H9 (cell line): ENCODE measurements at regions not wholly inside any gene's neighbourhood (a gene's known extent, or its start where the extent isn't known, plus 50 kb on each side); places are given as distances from the start of the nearest gene placed in this dataset.

ENCODE experiments used
- DNase-seq: peaks from one replicate; pipeline ENCODE4 v3.0.0-alpha.2; 2017
- H2AFZ ChIP-seq: one replicate; pipeline ENCODE4 v1.6.1; 2013; ENCODE audit warnings: mild to moderate bottlenecking, low read length, control low read depth, moderate library complexity
- H2AK5ac ChIP-seq: 2 replicates; pipeline ENCODE4 v1.6.1; 2013; ENCODE audit warnings: low read length, control low read depth, mixed read lengths; ENCODE audit not compliant: insufficient read length
- H2BK120ac ChIP-seq: one replicate; pipeline ENCODE4 v1.6.1; 2013; ENCODE audit warnings: low read depth, mild to moderate bottlenecking, low read length, control low read depth, inconsistent platforms; ENCODE audit not compliant: poor library complexity, severe bottlenecking
- H2BK12ac ChIP-seq: 2 replicates; pipeline ENCODE4 v1.6.1; 2013; ENCODE audit warnings: low read length, control low read depth, mixed read lengths, low read depth; ENCODE audit not compliant: insufficient read length
- H2BK15ac ChIP-seq: 2 replicates; pipeline ENCODE4 v1.6.1; 2013; ENCODE audit warnings: low read depth, low read length, control low read depth
- H2BK20ac ChIP-seq: one replicate; pipeline ENCODE4 v1.6.1; 2013; ENCODE audit warnings: low read depth, mild to moderate bottlenecking, low read length, control low read depth, inconsistent platforms; ENCODE audit not compliant: poor library complexity, severe bottlenecking
- H2BK5ac ChIP-seq: 2 replicates; pipeline ENCODE4 v1.6.1; 2013; ENCODE audit warnings: low read length, control low read depth, mixed read lengths; ENCODE audit not compliant: insufficient read length
- H3K14ac ChIP-seq: 2 replicates; pipeline ENCODE4 v1.6.1; 2013; ENCODE audit warnings: low read length, control low read depth; ENCODE audit not compliant: insufficient read depth
- H3K18ac ChIP-seq: 2 replicates; pipeline ENCODE4 v1.6.1; 2013; ENCODE audit warnings: low read depth, mild to moderate bottlenecking, mixed read lengths, low read length, control low read depth; ENCODE audit not compliant: insufficient read length
- H3K23ac ChIP-seq: 2 replicates; pipeline ENCODE4 v1.6.1; 2013; ENCODE audit warnings: low read length, control low read depth, mixed read lengths, low read depth; ENCODE audit not compliant: insufficient read length
- H3K23me2 ChIP-seq: 2 replicates; pipeline ENCODE4 v1.6.1; 2013; ENCODE audit warnings: low read depth, mild to moderate bottlenecking, mixed read lengths, low read length, control low read depth; ENCODE audit not compliant: insufficient read length, poor library complexity, severe bottlenecking
- H3K27ac ChIP-seq: 2 replicates; pipeline ENCODE4 v1.5.1; 2013; ENCODE audit warnings: low read length, control low read depth, mixed read lengths, low read depth; ENCODE audit not compliant: insufficient read length
- H3K27me3 ChIP-seq: 2 replicates; pipeline ENCODE4 v1.6.1; 2013; ENCODE audit warnings: low read length, control low read depth, inconsistent platforms; ENCODE audit not compliant: insufficient read depth
- H3K4ac ChIP-seq: 2 replicates; pipeline ENCODE4 v1.6.1; 2013; ENCODE audit warnings: low read depth, mild to moderate bottlenecking, control low read depth, inconsistent platforms, low read length, moderate library complexity
- H3K4me1 ChIP-seq: 2 replicates; pipeline ENCODE4 v1.6.1; 2013; ENCODE audit warnings: low read length, control low read depth, inconsistent platforms; ENCODE audit not compliant: insufficient read depth
- H3K4me2 ChIP-seq: 2 replicates; pipeline ENCODE4 v1.6.1; 2013; ENCODE audit warnings: low read length, control low read depth, mixed read lengths; ENCODE audit not compliant: insufficient read length, insufficient read depth
- H3K56ac ChIP-seq: 2 replicates; pipeline ENCODE4 v1.6.1; 2013; ENCODE audit warnings: low read depth, mild to moderate bottlenecking, mixed read lengths, low read length, control low read depth; ENCODE audit not compliant: insufficient read length
- H3K79me1 ChIP-seq: 2 replicates; pipeline ENCODE4 v1.6.1; 2013; ENCODE audit warnings: low read depth, mild to moderate bottlenecking, moderate library complexity, low read length, control low read depth, inconsistent platforms; ENCODE audit not compliant: insufficient read depth, poor library complexity, severe bottlenecking
- H3K79me2 ChIP-seq: 2 replicates; pipeline ENCODE4 v1.6.1; 2013; ENCODE audit warnings: low read length, control low read depth, inconsistent platforms; ENCODE audit not compliant: insufficient read depth
- H3K9ac ChIP-seq: 2 replicates; pipeline ENCODE4 v1.6.1; 2013; ENCODE audit warnings: low read length, control low read depth, mixed read lengths; ENCODE audit not compliant: insufficient read length; ENCODE audit errors: extremely low read depth
- H3K9me3 ChIP-seq: one replicate; pipeline ENCODE4 v1.6.1; 2013; ENCODE audit warnings: low read depth, low read length, inconsistent platforms; ENCODE audit not compliant: control insufficient read depth
- H3T11ph ChIP-seq: one replicate; pipeline ENCODE4 v1.6.1; 2013; ENCODE audit warnings: mild to moderate bottlenecking, low read length, control low read depth, inconsistent platforms
- H4K20me1 ChIP-seq: one replicate; pipeline ENCODE4 v1.6.1; 2013; ENCODE audit not compliant: control insufficient read depth, insufficient read length, insufficient read depth
- H4K5ac ChIP-seq: 2 replicates; pipeline ENCODE4 v1.6.1; 2013; ENCODE audit warnings: low read depth, mild to moderate bottlenecking, mixed read lengths, low read length, control low read depth; ENCODE audit not compliant: insufficient read length
- H4K8ac ChIP-seq: replicated peaks from 2 replicates; pipeline ENCODE4 v1.6.1; 2013; ENCODE audit warnings: low read length, control low read depth, mixed read lengths, low read depth; ENCODE audit not compliant: insufficient read length
- H4K91ac ChIP-seq: 2 replicates; pipeline ENCODE4 v1.6.1; 2013; ENCODE audit warnings: low read depth, mild to moderate bottlenecking, moderate library complexity, mixed read lengths, low read length, control low read depth; ENCODE audit not compliant: insufficient read length
- H3K27ac Mint-ChIP-seq, 3 experiments: 2 replicates in 2 of 3; 3 replicates in 1 of 3; pipeline ENCODE4 v1.8.0; 2020 to 2021; ENCODE audit warnings: mixed read lengths in 3 of 3, mild to moderate bottlenecking in 1 of 3, moderate library complexity in 1 of 3
- H3K27me3 Mint-ChIP-seq: 2 replicates; pipeline ENCODE4 v1.8.0; 2021; ENCODE audit warnings: low read depth, mild to moderate bottlenecking, moderate library complexity, mixed read lengths
- H3K36me3 Mint-ChIP-seq, 3 experiments: 2 replicates in 2 of 3; 3 replicates in 1 of 3; pipeline ENCODE4 v1.8.0; 2020 to 2021; ENCODE audit warnings: low read depth in 3 of 3, mixed read lengths in 3 of 3; ENCODE audit not compliant: insufficient read depth in 1 of 3
- H3K4me1 Mint-ChIP-seq, 2 experiments: 2 replicates each; pipeline ENCODE4 v1.8.0; 2020; ENCODE audit warnings: mixed read lengths in 2 of 2
- H3K4me3 Mint-ChIP-seq, 2 experiments: 2 replicates in 1 of 2; 3 replicates in 1 of 2; pipeline ENCODE4 v1.8.0; 2020 to 2021; ENCODE audit warnings: mild to moderate bottlenecking in 2 of 2, mixed read lengths in 2 of 2, moderate library complexity in 1 of 2
- H3K9me3 Mint-ChIP-seq, 2 experiments: 2 replicates in 1 of 2; 3 replicates in 1 of 2; pipeline ENCODE4 v1.8.0; 2020; ENCODE audit warnings: mild to moderate bottlenecking in 2 of 2, mixed read lengths in 2 of 2, moderate library complexity in 1 of 2
- WGBS: extraction: QIAGEN DNeasy Blood & Tissue Kit; methylation state at CpG from one replicate; pipeline ENCODE4 v1.1.7; 2013; ENCODE audit warnings: missing lambda C conversion rate, low lambda C conversion rate, mixed read lengths; ENCODE audit not compliant: insufficient read length; ENCODE audit errors: extremely low coverage; 5-methylcytosine and 5-hydroxymethylcytosine counted together
- TF ChIP-seq, protein P1 (sequence below): fragments of 200-600 bp; sonication (generic); conservative IDR thresholded peaks from 3 replicates; pipeline ENCODE4 v1.8.0; 2021; ENCODE audit warnings: antibody characterized with exemption, mild to moderate bottlenecking

DNA sequence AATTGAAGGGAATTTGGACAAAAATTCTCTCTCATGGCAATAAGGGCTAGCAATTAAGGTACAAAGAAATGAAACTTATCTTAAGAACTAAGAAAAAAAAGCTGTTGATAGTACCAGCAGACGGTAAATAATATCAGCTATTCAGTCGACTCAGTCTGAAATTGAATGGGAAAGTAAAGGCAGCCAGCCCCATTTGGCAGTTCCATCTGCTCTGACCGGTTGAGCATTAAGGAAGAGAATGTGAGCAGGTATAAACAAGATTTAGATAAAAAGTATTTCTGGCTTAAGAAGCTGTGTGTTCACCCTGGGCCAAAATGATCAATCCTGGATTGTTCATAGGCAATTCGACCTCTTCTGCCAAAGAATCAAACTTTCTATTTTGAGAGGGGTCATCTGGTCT is 154.6 kb upstream of the NPVF start:
- Histone ChIP-seq H3K14ac (no peak overlapping the region), H3K56ac (no peak overlapping the region), H3K4me2 (no peak overlapping the region), H2BK20ac (no peak overlapping the region), H4K91ac (no peak overlapping the region), H3K9me3 (no peaks in the 10 kb centered on the region), H4K5ac (no peak overlapping the region), H3K23me2 (no peaks in the 10 kb centered on the region), H2BK12ac (no peak overlapping the region), H3K79me2 (no peaks in the 10 kb centered on the region), H2AK5ac (no peak overlapping the region), H3K23ac (no peak overlapping the region), H2BK15ac (no peak overlapping the region), H3T11ph (no peak overlapping the region), H2BK5ac (no peak overlapping the region), H3K18ac (no peak overlapping the region), H4K8ac (no peak overlapping the region), H3K9ac (no peak overlapping the region), H3K79me1 (no peaks in the 10 kb centered on the region), H3K27me3 (no peaks in the 10 kb centered on the region), H2BK120ac (no peak overlapping the region), H2AFZ (no peak overlapping the region), H4K20me1 (no peaks in the 10 kb centered on the region), H3K4ac (no peak overlapping the region), H3K27ac (no peak overlapping the region), H3K4me1 (no peaks in the 10 kb centered on the region)
- Mint-ChIP-seq H3K4me1 (peaks cover 4 to 7% of the 10 kb centered on the region in 2 experiments; a peak in 2 of 4 replicates), H3K9me3 (no peaks in the 10 kb centered on the region), H3K4me3 (no peak overlapping the region), H3K36me3 (no peaks in the 10 kb centered on the region), H3K27ac (no peak overlapping the region), H3K27me3 (no peaks in the 10 kb centered on the region; the same call in none of the 2 replicates)
- no peak for DNase-seq
- TF ChIP-seq, protein P1, sequence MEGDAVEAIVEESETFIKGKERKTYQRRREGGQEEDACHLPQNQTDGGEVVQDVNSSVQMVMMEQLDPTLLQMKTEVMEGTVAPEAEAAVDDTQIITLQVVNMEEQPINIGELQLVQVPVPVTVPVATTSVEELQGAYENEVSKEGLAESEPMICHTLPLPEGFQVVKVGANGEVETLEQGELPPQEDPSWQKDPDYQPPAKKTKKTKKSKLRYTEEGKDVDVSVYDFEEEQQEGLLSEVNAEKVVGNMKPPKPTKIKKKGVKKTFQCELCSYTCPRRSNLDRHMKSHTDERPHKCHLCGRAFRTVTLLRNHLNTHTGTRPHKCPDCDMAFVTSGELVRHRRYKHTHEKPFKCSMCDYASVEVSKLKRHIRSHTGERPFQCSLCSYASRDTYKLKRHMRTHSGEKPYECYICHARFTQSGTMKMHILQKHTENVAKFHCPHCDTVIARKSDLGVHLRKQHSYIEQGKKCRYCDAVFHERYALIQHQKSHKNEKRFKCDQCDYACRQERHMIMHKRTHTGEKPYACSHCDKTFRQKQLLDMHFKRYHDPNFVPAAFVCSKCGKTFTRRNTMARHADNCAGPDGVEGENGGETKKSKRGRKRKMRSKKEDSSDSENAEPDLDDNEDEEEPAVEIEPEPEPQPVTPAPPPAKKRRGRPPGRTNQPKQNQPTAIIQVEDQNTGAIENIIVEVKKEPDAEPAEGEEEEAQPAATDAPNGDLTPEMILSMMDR, result no peak
- no CpG with 5 or more reads among the region's 4 CpGs for WGBS
